SK-N-SH (cell line): ENCODE measurements at regions not wholly inside any gene's neighbourhood (a gene's known extent, or its start where the extent isn't known, plus 50 kb on each side); places are given as distances from the start of the nearest gene placed in this dataset.

Source experiments
- CTCF ChIA-PET: fragments of 300-600, 350-600 bp; formaldehyde crosslinking; extraction: SDS; loops from one replicate; lab custom pipeline; 2021; lab: Yijun Ruan, JAX
- POLR2A ChIA-PET: fragments of 350-600 bp; sonication (Branson Sonifier 250); formaldehyde crosslinking; extraction: SDS; loops from one replicate; lab custom pipeline; 2020; ENCODE audit warnings: antibody characterized with exemption, inconsistent platforms; lab: Yijun Ruan, JAX
- DNase-seq: peaks from one replicate; pipeline ENCODE4 v3.0.0; 2012
- H2AFZ ChIP-seq: fragments of 200-600 bp; sonication (generic); 2 replicates; pipeline ENCODE4 v1.8.1; 2016; ENCODE audit warnings: antibody characterized with exemption, mild to moderate bottlenecking, low read depth
- H3F3A ChIP-seq: fragments of 200-600 bp; sonication (generic); replicated peaks from 2 replicates; pipeline ENCODE3; 2016; ENCODE audit warnings: antibody characterized with exemption, mild to moderate bottlenecking; ENCODE audit not compliant: insufficient read depth
- H3K27ac ChIP-seq, 2 experiments: fragments of 200-500 bp in 1 of 2; fragments of 200-600 bp in 1 of 2; sonication (Bioruptor generic) in 1 of 2; sonication (generic), shearing (Covaris generic) in 1 of 2; 2 replicates each; pipeline versions ENCODE4 v1.5.1 to v1.6.1; 2014 to 2016; ENCODE audit warnings: low read depth in 2 of 2, inconsistent platforms in 1 of 2, low read length in 1 of 2, mild to moderate bottlenecking in 1 of 2, mixed read lengths in 1 of 2
- H3K27me3 ChIP-seq: fragments of 200-600 bp; sonication (generic), shearing (Covaris generic); 2 replicates; pipeline ENCODE4 v1.6.1; 2016; ENCODE audit warnings: mixed run types; ENCODE audit not compliant: insufficient read depth
- H3K36me3 ChIP-seq, 2 experiments: fragments of 200-500 bp in 1 of 2; fragments of 200-600 bp in 1 of 2; sonication (Bioruptor generic) in 1 of 2; sonication (generic) in 1 of 2; replicated peaks in 1 of 2; 2 replicates each; pipeline versions ENCODE3 to v1.5.1; 2014 to 2016; ENCODE audit warnings: low read length in 1 of 2, mild to moderate bottlenecking in 1 of 2; ENCODE audit not compliant: insufficient read depth in 2 of 2, control insufficient read depth in 1 of 2
- H3K4me1 ChIP-seq, 2 experiments: fragments of 200-500 bp in 1 of 2; fragments of 200-600 bp in 1 of 2; sonication (Bioruptor generic) in 1 of 2; sonication (generic), shearing (Covaris generic) in 1 of 2; 2 replicates each; pipeline versions ENCODE4 v1.5.1 to v1.6.1; 2014 to 2016; ENCODE audit warnings: low read depth in 1 of 2, low read length in 1 of 2, mixed run types in 1 of 2; ENCODE audit not compliant: insufficient read depth in 2 of 2, control insufficient read depth in 1 of 2
- H3K4me2 ChIP-seq: fragments of 200-600 bp; sonication (generic), shearing (Covaris generic); 2 replicates; pipeline ENCODE4 v1.6.1; 2017; ENCODE audit warnings: mixed run types
- H3K4me3 ChIP-seq, 2 experiments: fragments of 200-500 bp in 1 of 2; fragments of 200-600 bp in 1 of 2; sonication (Bioruptor generic) in 1 of 2; sonication (generic), shearing (Covaris generic) in 1 of 2; 2 replicates each; pipeline versions ENCODE4 v1.5.1 to v1.8.1; 2014 to 2016; ENCODE audit warnings: low read depth in 2 of 2, inconsistent platforms in 1 of 2, low read length in 1 of 2, mild to moderate bottlenecking in 1 of 2, mixed read lengths in 1 of 2, moderate library complexity in 1 of 2
- H3K79me2 ChIP-seq: fragments of 200-600 bp; sonication (generic); 2 replicates; pipeline ENCODE4 v1.8.1; 2017; ENCODE audit warnings: mild to moderate bottlenecking; ENCODE audit not compliant: insufficient read depth
- H3K9ac ChIP-seq: fragments of 200-600 bp; sonication (generic); 2 replicates; pipeline ENCODE4 v1.6.1; 2017; ENCODE audit warnings: mixed run types
- H3K9me2 ChIP-seq: fragments of 200-600 bp; sonication (generic); 2 replicates; pipeline ENCODE4 v1.6.1; 2017; ENCODE audit warnings: mixed run types
- H3K9me3 ChIP-seq: fragments of 200-600 bp; sonication (generic); 2 replicates; pipeline ENCODE4 v1.6.1; 2017; ENCODE audit warnings: mixed run types, mild to moderate bottlenecking, moderate library complexity
- H4K20me1 ChIP-seq: fragments of 200-600 bp; sonication (generic); 2 replicates; pipeline ENCODE4 v1.6.1; 2017; ENCODE audit warnings: mild to moderate bottlenecking, mixed run types; ENCODE audit not compliant: insufficient read depth
- CHD2 ChIP-seq: fragments of 150-350 bp; IDR thresholded peaks from 2 replicates; pipeline ENCODE4 v1.6.1; 2018; ENCODE audit warnings: low read length; ENCODE audit not compliant: partially characterized antibody
- ELF1 ChIP-seq: IDR thresholded peaks from 2 replicates; pipeline ENCODE4 v1.4.0; 2012
- EP300 ChIP-seq, 2 experiments: IDR thresholded peaks; 2 replicates each; pipeline versions ENCODE4 v1.4.0 to v1.6.1; 2012; ENCODE audit warnings: borderline replicate concordance in 1 of 2, low read depth in 1 of 2, low read length in 1 of 2
- EZH2phosphoT487 ChIP-seq: fragments of 200-600 bp; sonication (generic); IDR thresholded peaks from 2 replicates; pipeline ENCODE4 v1.6.1; 2017; ENCODE audit warnings: low read depth, mixed run types, mild to moderate bottlenecking, antibody characterized with exemption, moderate library complexity, borderline replicate concordance
- FOSL2 ChIP-seq: IDR thresholded peaks from 2 replicates; pipeline ENCODE4 v1.4.0; 2012; ENCODE audit warnings: low read depth, mild to moderate bottlenecking, moderate library complexity, borderline replicate concordance
- FOXJ3 ChIP-seq: sonication (generic); formaldehyde crosslinking; IDR thresholded peaks from 2 replicates; pipeline ENCODE4 v1.5.1; 2020; ENCODE audit warnings: mild to moderate bottlenecking, missing genetic modification reagents
- GATA2 ChIP-seq: sonication (generic); formaldehyde crosslinking; IDR thresholded peaks from 2 replicates; pipeline ENCODE4 v1.5.0; 2020; ENCODE audit warnings: mild to moderate bottlenecking, missing genetic modification reagents
- JUND ChIP-seq: IDR thresholded peaks from 2 replicates; pipeline ENCODE4 v1.4.0; 2012
- MEF2A ChIP-seq: IDR thresholded peaks from 2 replicates; pipeline ENCODE4 v1.4.0; 2012; ENCODE audit warnings: low read depth, borderline replicate concordance
- MXI1 ChIP-seq: IDR thresholded peaks from 2 replicates; pipeline ENCODE4 v1.6.1; 2012; ENCODE audit warnings: mild to moderate bottlenecking, low read depth, low read length, improper control_type of control experiment
- NFIC ChIP-seq: IDR thresholded peaks from 2 replicates; pipeline ENCODE4 v1.4.0; 2012; ENCODE audit warnings: borderline replicate concordance
- NRF1 ChIP-seq: IDR thresholded peaks from 2 replicates; pipeline ENCODE4 v1.6.1; 2012; ENCODE audit warnings: low read depth, mild to moderate bottlenecking, low read length
- RCOR1 ChIP-seq: fragments of 150-350 bp; IDR thresholded peaks from 2 replicates; pipeline ENCODE4 v1.6.1; 2017; ENCODE audit warnings: antibody characterized with exemption, low read length
- RXRA ChIP-seq: IDR thresholded peaks from 2 replicates; pipeline ENCODE4 v1.4.0; 2012; ENCODE audit warnings: low read depth, mild to moderate bottlenecking, borderline replicate concordance
- SIN3A ChIP-seq: IDR thresholded peaks from 2 replicates; pipeline ENCODE4 v1.6.1; 2012; ENCODE audit warnings: low read depth, mild to moderate bottlenecking, low read length, moderate library complexity, borderline replicate concordance
- SMC3 ChIP-seq: IDR thresholded peaks from 2 replicates; pipeline ENCODE4 v1.6.1; 2012; ENCODE audit warnings: low read depth, low read length, improper control_type of control experiment
- TAF1 ChIP-seq: IDR thresholded peaks from 2 replicates; pipeline ENCODE4 v1.6.1; 2012; ENCODE audit warnings: low read depth, mild to moderate bottlenecking, low read length, moderate library complexity, borderline replicate concordance
- TCF12 ChIP-seq: IDR thresholded peaks from 2 replicates; pipeline ENCODE4 v1.4.0; 2012
- TEAD4 ChIP-seq: IDR thresholded peaks from 2 replicates; pipeline ENCODE4 v1.4.0; 2012; ENCODE audit warnings: mild to moderate bottlenecking, borderline replicate concordance; ENCODE audit not compliant: insufficient read depth
- YY1 ChIP-seq: IDR thresholded peaks from 2 replicates; pipeline ENCODE4 v1.4.0; 2012; ENCODE audit warnings: low read depth, mild to moderate bottlenecking
- WGBS: methylation state at CpG from one replicate; pipeline ENCODE4 v1.1.6; 2017; ENCODE audit warnings: low lambda C conversion rate; 5-methylcytosine and 5-hydroxymethylcytosine counted together
- TF ChIP-seq, protein P1 (sequence below): IDR thresholded peaks from 2 replicates; pipeline ENCODE4; 2012
- TF ChIP-seq, protein P2 (sequence below): IDR thresholded peaks from 2 replicates; pipeline ENCODE4 v1.4.0; 2012; ENCODE audit warnings: low read depth
- TF ChIP-seq, protein P3 (sequence below): IDR thresholded peaks from 2 replicates; pipeline ENCODE4 v1.4.0; 2012; ENCODE audit warnings: low read depth, borderline replicate concordance
- TF ChIP-seq, protein P4 (sequence below): fragments of 150-350 bp; IDR thresholded peaks from 2 replicates; pipeline ENCODE4 v1.6.1; 2017; ENCODE audit warnings: antibody characterized with exemption, low read length, low read depth, borderline replicate concordance

DNA sequence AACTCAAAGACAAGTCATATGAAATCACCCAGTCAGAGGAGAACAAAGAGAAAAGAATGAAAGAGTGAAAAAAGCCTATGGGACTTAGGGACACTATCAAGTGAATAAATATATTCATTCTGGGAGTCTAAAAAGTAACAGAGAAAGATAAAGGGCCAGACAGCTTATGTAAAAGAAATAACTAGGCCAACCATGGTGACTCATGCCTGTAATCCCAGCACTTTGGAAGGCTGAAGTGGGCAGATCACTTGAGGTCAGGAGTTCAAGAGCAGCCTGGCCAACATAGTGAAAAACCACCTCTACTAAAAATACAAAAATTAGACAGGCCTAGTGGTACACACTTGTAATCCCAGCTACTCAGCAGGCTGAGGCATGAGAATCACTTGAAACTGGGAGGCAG, 154.7 kb upstream of the TMEM106B start:
- Histone ChIP-seq H4K20me1 (no peaks in the 10 kb centered on the region), H3K27me3 (no peaks in the 10 kb centered on the region), H3K9ac (no peak overlapping the region), H3K4me2 (no peak overlapping the region), H2AFZ (no peak overlapping the region), H3K4me3 (no peak overlapping the region)
- no peak for DNase-seq
- TF ChIP-seq, protein P1, sequence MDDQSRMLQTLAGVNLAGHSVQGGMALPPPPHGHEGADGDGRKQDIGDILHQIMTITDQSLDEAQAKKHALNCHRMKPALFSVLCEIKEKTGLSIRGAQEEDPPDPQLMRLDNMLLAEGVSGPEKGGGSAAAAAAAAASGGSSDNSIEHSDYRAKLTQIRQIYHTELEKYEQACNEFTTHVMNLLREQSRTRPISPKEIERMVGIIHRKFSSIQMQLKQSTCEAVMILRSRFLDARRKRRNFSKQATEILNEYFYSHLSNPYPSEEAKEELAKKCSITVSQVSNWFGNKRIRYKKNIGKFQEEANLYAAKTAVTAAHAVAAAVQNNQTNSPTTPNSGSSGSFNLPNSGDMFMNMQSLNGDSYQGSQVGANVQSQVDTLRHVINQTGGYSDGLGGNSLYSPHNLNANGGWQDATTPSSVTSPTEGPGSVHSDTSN: no peak
- no peak for TF ChIP-seq RCOR1
- TF ChIP-seq TCF12: no peak
- no peak for TF ChIP-seq MEF2A
- no peak for TF ChIP-seq ELF1
- TF ChIP-seq JUND: no peak
- TF ChIP-seq EZH2phosphoT487: no peak
- TF ChIP-seq, protein P2, sequence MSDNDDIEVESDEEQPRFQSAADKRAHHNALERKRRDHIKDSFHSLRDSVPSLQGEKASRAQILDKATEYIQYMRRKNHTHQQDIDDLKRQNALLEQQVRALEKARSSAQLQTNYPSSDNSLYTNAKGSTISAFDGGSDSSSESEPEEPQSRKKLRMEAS: no peak
- TF ChIP-seq SMC3: no peak
- TF ChIP-seq FOSL2: no peak
- TF ChIP-seq, protein P3, sequence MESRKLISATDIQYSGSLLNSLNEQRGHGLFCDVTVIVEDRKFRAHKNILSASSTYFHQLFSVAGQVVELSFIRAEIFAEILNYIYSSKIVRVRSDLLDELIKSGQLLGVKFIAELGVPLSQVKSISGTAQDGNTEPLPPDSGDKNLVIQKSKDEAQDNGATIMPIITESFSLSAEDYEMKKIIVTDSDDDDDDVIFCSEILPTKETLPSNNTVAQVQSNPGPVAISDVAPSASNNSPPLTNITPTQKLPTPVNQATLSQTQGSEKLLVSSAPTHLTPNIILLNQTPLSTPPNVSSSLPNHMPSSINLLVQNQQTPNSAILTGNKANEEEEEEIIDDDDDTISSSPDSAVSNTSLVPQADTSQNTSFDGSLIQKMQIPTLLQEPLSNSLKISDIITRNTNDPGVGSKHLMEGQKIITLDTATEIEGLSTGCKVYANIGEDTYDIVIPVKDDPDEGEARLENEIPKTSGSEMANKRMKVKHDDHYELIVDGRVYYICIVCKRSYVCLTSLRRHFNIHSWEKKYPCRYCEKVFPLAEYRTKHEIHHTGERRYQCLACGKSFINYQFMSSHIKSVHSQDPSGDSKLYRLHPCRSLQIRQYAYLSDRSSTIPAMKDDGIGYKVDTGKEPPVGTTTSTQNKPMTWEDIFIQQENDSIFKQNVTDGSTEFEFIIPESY: no peak
- no peak for TF ChIP-seq RXRA
- no peak for TF ChIP-seq EP300 (IDR thresholded peaks at IDR 0.05; ENCODE audit: borderline replicate concordance in 1 of 2, low read depth in 1 of 2, low read length in 1 of 2)
- no peak for TF ChIP-seq GATA2
- no peak for TF ChIP-seq SIN3A
- TF ChIP-seq, all 33 proteins: peak for 0
- no peaks in the 10 kb centered on the region for H3K36me3 ChIP-seq
- no peaks in the 10 kb centered on the region for H3K4me1 ChIP-seq
- no peaks in the 10 kb centered on the region for H3K9me2 ChIP-seq
- no peaks in the 10 kb centered on the region for H3K79me2 ChIP-seq
- ChIA-PET POLR2A (no interaction called here), CTCF (interaction anchor here (1.0 to 3.0 kb wide), 3 partner anchors 9 to 265 kb away, joined by 3 to 13 read pairs (median 11); no protein-coding TSS in a partner anchor)
- peaks cover 5% of the 10 kb centered on the region; the same call in 1 of the 2 replicates for H3K9me3 ChIP-seq
- H3K27ac ChIP-seq: no peak overlapping the region
- H3F3A ChIP-seq: no peaks in the 10 kb centered on the region

DNA sequence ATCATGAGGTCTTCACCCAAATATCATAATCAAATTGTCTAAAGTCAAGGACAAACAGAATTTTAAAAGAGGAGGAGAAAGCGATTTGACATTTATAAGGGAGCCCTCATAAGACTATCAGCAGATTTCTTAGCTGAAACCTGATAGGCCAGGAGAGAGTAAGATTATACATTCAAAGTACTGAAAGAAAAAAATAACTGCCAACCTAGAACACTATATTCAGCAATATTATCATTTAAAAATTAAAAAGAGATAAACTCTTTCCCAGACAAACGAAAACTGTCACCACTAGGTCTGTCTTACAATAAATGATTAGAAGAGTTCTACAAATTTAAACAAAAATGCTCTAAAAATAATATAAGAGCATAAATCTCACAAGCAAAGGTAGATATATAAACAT, 154.1 kb upstream of the TMEM106B start:
- WGBS: 35% methylated on average over 2 of the region's 2 CpGs
- H3K27me3 ChIP-seq: no peaks in the 10 kb centered on the region
- DNase-seq: no peak
- no peak overlapping the region for H3K27ac ChIP-seq
- H3K4me2 ChIP-seq: no peak overlapping the region
- no peaks in the 10 kb centered on the region for H3K9me2 ChIP-seq
- no peaks in the 10 kb centered on the region for H3K36me3 ChIP-seq
- H2AFZ ChIP-seq: no peak overlapping the region
- H3K4me3 ChIP-seq: no peak overlapping the region
- ChIA-PET CTCF (interaction anchor here (3.0 kb wide), 1 partner anchor 11 kb away, joined by 13 read pairs; no protein-coding TSS in a partner anchor), POLR2A (no interaction called here)
- H3F3A ChIP-seq: no peaks in the 10 kb centered on the region
- H3K4me1 ChIP-seq: no peaks in the 10 kb centered on the region
- no peak overlapping the region for H3K9ac ChIP-seq
- no peaks in the 10 kb centered on the region for H4K20me1 ChIP-seq
- peaks cover 5% of the 10 kb centered on the region; the same call in 1 of the 2 replicates for H3K9me3 ChIP-seq
- no peaks in the 10 kb centered on the region for H3K79me2 ChIP-seq
- TF ChIP-seq NRF1 (no peak), JUND (no peak), TAF1 (no peak), RXRA (no peak), TEAD4 (no peak), GATA2 (no peak), EZH2phosphoT487 (no peak), TCF12 (no peak), EP300 (IDR thresholded peaks at IDR 0.05; ENCODE audit: borderline replicate concordance in 1 of 2, low read depth in 1 of 2, low read length in 1 of 2) (no peak), MXI1 (no peak), YY1 (no peak), NFIC (no peak), FOXJ3 (CRISPR knock-in tag) (no peak), CHD2 (no peak)
- TF ChIP-seq, protein P2: no peak
- TF ChIP-seq, protein P4, sequence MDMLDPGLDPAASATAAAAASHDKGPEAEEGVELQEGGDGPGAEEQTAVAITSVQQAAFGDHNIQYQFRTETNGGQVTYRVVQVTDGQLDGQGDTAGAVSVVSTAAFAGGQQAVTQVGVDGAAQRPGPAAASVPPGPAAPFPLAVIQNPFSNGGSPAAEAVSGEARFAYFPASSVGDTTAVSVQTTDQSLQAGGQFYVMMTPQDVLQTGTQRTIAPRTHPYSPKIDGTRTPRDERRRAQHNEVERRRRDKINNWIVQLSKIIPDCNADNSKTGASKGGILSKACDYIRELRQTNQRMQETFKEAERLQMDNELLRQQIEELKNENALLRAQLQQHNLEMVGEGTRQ: no peak
